Activated CD4-positive, alpha-beta T cell treated with anti-CD3 and anti-CD28 coated beads, Interleukin-2, Interleukin-4, amounts not matched to agents 100 ng/mL and 50 ng/mL, durations not matched to agents 16 hours and 8 hours (primary cell): ENCODE measurements at regions not wholly inside any gene's neighbourhood (a gene's known extent, or its start where the extent isn't known, plus 50 kb on each side); places are given as distances from the start of the nearest gene placed in this dataset.
"Not testable (repeated sequence)": the region's sequence is repeated elsewhere in the genome, so short reads cannot be mapped to it uniquely, and the experiment has no call there.

ENCODE experiments used
- DNase-seq: peaks from one replicate; pipeline ENCODE4 v3.0.0-alpha.2; 2020; ENCODE audit warnings: low spot score

DNA sequence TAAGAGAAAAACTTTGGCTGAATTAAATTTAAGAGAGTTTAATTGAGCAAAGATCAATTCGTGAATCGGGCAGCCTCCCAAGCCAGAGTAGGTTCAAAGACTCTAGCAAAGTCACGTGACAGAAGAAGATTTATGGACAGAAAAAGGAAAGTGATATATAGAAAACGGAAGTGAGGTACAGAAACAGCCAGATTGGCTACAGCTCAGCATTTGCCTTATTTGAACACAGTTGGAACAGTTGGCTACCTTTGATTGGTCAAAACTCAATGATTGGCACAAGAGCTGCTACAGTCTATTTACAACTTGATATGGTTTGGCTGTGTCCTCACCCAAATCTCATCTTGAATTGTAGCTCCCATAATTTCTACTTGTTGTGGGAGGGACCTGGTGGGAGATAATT is 102.6 kb downstream of the PLG start:
- no peak for DNase-seq

DNA sequence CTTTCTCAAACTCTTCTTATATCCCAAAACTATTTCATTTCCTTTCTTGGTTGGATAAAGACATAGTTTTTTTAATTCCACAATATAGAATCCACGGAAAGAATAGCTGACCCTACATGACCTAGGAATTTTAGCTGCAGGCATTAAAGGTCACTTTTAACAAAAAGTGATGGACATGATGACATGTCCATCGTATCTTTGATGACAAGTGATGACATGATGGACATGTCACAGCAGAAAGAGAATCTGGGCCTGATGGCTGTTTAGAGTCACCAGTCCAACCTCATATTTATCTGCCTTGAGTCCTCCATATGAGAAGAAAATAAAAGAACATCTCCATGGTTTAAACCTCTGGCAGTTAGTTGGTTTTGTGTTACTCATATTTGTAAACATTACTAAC is 106.2 kb downstream of the PLG start:
- no peak for DNase-seq

GRCh38 chr6:160810238-160810637 is 108.2 kb downstream of the PLG start:
- no peak for DNase-seq

GRCh38 chr6:160812097-160812496 is 110.1 kb downstream of the PLG start:
- DNase-seq: no peak

- no peak for DNase-seq
These were observed 116.9 kb downstream of the PLG start for GRCh38 chr6:160818934-160819333.

DNA sequence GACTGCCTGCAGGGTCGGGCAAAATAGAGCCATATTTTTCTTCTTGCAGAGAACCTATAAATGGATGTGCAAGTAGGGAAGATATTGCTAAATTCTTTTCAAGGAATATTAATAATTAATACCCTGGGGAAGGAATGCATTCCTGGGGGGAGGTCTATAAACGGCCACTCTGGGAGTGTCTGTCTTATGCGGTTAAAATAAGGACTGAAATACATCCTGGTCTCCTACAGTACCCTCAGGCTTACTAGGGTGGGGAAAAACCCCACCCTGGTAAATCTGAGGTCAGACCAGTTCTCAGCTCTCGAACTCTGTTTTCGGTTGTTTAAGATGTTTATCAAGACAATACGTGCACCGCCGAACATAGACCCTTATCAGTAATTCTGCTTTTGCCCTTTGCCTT is 118.6 kb downstream of the PLG start:
- DNase-seq: not testable (repeated sequence)

DNA sequence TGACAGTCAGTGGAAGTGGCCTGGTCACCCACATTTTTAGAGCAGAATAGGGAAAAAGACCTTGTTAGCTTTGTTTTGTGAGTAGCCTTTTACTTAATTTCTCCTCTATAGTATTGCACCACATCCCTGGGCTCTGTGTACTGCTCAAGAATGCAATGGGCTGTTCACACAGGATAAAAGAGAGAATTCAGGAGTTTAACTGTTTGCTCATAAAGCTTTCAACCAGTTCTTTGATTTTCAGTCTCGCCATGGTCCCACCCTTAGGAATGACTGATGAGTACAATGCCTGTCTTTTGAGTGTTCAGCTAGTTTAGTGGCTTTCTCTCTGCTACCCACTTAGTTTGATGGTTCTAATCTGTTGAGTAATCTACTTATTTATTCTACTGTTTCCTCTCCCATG is 129.7 kb downstream of the PLG start:
- no peak for DNase-seq

DNA sequence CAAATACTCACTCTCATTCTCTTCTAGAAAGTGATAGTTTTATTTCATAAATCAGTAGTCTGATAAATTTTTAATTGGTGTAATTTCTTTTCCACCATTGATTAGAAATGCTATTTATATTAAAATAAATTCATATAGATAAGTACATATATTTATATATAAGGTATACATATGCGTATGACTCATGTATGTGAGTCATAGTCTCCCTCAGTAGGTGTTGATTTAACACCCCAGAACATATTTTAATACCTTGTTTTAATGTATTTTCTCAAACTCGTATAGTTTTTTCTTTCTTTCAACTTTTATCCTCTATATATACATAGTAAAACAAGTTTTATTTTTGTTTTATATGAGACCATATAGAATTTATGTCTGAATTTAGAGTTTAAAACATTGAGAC is 130.4 kb downstream of the PLG start:
- DNase-seq: no peak

DNA sequence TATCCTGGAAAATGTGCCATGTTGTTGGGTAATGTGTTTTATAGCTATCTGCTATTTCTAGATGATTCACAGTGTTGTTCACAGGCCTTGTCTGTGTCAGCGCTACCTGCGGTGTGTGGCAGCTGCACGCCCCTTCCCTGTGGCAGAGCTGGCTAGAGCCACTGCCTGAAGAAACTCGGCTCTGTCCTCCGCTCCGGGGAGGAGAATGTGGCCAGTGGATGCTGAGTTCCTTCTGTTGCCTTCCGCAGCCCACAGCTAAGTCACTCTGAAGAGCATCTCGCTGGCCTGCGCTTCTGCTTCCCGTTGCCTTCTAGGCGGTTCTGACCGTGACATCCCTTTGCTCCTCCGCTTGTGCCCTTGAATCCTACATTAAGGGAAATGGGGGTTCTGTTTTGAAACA is 135.1 kb downstream of the PLG start:
- no peak for DNase-seq

DNA sequence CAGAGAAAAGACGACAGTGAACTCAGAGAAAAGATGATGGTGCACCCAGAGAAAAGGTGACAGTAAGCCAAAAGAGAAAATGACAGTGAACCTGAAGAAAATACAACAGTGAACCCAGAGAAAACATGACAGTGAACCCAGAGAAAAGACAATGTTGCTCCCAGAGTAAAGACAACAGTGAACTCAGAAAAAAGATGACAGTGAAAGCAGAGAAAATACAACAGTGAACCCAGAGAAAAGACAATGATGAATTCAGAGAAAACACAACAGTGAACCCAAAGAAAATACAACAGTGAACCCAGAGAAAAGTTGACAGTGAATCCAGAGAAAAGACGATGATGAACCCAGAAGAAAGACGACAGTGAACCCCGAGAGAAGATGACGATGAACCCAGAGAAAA is 140.5 kb upstream of the MAP3K4 start:
- DNase-seq: no peak

DNA sequence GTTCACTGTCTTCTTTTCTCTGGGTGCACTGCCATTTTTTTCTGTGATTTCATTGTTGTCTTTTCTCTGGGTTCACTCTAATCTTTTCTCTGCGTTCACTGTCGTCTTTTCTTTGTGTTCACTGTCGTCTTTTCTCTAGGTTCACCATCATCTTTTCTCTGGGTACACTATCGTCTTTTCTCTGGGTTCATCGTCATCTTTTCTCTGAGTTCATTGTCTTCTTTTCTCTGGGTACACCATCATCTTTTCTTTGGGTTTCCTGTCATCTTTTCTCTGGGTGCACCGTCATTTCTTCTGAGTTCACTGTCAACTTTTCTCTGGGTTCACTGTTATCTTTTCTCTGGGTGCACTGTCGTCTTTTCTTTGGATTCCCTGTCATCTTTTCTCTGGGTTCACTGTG is 137.6 kb upstream of the MAP3K4 start:
- no peak for DNase-seq

DNA sequence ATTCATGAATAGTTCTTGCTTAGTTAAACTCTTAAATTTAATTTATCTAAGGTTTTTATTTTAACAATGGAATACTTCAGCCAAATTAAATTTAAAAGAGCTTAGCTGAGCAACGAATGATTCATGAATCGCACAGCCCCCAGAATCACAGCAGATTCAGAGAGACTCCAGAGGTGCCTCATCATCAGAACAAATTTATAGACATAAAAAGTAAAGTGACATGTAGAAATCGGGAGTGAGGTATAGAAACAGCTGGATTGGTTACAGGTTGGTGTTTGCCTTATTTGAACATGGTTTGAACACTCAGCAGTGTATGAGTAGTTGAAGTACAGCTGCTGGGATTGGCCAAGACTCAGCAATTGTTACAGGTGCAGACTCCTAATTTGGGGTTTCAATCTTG is 132.7 kb upstream of the MAP3K4 start:
- no peak for DNase-seq

DNA sequence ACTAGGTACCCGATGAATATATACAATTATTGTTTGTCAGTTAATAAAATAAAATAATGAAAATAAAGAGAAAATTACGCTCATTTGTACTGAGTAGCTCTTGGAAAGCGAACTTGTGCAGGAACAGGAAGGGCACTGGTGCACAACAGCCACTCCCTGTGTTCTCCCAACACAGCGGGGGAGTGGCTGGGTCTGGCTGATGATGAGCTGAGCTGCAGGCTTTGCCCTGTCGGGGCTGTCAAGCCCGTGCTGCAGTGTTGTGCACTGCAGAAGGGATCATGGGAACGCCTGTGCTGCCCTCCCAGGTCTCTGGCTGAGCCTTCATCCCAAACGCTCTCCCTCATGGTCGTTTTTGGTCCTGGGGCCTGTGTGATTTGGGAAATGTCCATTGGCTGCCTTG is 131.7 kb upstream of the MAP3K4 start:
- DNase-seq: no peak

GRCh38 chr6:160861824-160862223 is 129.7 kb upstream of the MAP3K4 start:
- DNase-seq: no peak

DNA sequence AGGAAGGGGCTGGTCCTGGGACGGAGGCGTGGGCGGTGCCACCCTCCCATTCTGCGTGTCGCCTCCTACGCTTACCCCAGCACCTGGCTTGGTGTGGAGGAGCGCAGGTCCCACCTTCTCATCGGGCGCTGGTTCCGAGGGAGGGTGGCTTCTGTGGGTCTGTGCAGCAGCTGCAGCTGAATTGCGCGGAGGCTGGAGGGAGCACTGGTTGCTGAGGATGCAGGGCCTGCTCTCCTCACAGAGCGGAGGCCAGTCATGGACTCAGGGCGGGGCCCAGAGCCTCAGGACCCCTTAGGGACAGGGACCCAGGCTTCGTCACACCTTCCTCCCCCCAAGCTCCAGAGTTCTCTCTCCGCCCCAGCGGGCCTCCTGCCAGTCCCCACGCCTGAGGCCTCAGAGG is 127.8 kb upstream of the MAP3K4 start:
- no peak for DNase-seq

- no peak for DNase-seq
These were observed 120.2 kb upstream of the MAP3K4 start for GRCh38 chr6:160871320-160871719.

DNA sequence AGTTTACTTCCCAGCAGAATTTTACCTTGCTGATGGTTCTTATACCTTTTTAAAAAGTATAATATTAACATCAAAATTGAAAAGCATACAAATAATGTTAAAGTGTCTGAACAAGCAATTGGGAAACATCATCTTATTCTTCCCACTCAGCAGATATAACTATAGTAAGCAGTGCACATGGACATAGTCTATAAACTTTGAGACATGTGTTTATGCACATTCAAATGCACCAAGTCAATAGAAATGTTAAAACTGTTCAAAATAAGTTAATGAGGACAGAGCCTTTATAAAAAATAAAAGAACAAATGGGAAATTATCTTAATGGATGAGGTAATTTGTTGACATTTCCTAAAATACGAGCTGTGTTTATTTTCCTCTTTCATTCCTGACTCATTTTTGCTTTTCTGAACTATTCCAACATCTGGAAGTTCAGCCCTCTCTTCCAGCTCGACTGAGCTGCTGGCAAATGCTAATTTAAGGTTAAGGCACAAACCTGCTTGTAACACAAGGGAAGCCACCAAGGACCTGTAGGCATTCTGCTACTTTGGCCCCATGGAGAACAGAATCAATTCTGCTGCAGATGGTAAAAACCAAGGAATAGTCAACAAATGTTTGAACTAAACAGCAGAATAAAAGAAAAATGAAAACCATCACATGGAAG is 110.3 kb upstream of the MAP3K4 start:
- DNase-seq: no peak

GRCh38 chr6:160882006-160882405 is 109.6 kb upstream of the MAP3K4 start:
- no peak for DNase-seq

DNA sequence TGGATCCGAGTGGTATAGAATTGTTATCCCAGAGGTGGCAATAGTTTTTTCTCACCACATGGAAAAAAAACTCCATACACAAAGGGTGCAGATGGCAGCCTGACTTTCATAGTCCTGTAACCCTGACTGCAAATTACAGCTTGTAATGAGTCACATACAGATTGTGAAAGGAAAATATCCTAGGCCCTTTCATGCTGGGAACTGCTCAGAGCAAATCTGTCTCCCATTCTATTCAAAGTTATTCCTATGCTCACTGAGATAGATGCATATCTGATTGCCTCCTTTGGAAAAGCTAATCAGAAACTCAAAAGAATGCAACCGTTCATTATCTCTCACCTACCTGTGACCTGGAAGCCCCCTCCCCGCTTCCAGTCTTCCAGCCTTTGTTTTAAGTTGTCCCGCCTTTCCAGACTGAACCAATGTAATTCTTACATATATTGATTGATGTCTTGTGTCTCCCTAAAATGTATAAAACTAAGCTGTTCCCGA is 108.7 kb upstream of the MAP3K4 start:
- no peak for DNase-seq

DNA sequence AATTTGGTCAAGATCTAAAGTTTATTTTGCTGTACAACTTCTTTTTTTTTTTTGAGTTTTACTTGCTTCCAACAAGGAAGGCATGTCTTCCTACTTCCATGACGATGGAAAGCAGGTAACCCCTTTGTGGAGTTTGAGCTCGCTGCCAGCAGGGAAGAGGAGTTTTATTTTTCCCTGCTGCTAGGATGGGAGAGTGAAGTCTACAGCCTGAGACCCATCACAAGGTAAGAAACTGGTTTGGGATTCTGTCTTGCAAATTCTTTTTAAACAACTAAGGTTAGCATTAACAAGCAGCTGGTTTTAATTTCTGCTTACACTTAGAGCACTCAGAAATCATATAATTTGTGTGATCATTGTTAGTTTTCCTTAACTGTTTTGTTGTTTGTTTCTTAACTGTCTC is 108.0 kb upstream of the MAP3K4 start:
- no peak for DNase-seq

DNA sequence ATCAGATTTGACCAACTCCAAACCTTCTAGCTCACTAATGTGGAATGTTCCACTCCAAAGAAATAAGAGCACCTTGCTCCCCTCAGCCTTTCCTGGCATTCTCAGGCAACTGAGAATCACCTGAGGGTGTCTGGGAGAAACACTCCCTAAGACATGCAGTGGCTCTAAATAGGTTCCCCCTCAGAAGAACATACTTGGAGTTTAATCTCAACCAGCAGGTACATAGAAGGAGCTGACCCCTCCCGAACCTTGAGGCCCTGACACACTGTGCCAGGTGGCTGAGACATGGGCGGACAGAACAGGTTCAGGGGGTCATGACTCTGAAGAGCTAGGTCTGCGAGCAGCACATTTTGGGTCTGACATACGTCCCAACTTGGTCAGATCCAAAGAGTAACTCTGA is 107.6 kb upstream of the MAP3K4 start:
- no peak for DNase-seq

- DNase-seq: not testable (repeated sequence)
These were observed 102.4 kb upstream of the MAP3K4 start for GRCh38 chr6:160889148-160889547.

DNA sequence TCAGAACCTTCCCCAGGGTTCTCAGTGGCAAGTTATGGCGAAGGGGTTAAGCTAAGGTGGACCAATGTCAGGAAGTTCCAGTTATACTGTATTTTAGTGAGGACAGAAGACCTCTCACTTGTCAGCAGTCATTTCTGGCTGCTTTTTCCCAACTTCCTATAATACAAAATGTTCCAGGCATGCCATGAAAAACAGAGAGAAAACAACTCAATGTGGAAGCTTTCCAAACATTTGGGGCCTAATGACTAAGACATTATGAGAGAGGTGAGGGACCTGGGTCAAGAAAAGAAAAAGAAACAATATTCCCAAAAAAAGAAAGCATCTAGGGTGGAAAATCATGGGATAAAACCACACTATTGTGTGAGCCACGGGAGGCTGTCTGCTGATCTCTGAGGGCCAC is 99.9 kb upstream of the MAP3K4 start:
- DNase-seq: no peak

DNA sequence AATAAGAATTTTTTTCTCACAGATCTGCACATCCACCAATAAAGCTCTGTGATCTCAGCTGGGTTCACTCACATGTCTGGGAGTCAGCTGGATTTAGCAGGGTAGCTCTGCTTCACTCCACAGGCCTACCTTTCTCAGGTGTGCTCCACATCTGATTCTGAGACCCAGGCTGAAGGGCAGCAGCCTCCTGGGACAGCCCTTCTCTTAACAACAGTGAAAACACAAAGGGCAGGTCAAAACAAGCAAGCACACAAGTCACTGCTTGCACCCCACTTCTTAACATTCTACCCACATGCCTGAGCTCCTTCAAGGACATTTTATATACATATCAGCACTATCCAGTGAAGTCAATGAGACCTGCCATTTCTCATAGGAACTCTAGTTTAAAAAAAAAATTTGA is 96.0 kb upstream of the MAP3K4 start:
- no peak for DNase-seq
